Esophagus muscularis mucosa (tissue), 4 donors: ENCODE measurements at regions not wholly inside any gene's neighbourhood (a gene's known extent, or its start where the extent isn't known, plus 50 kb on each side); places are given as distances from the start of the nearest gene placed in this dataset.

Source experiments
- CTCF ChIP-seq, 3 experiments: fragments of 200-600 bp in 2 of 3; fragments of 450-650 bp in 1 of 3; sonication (generic) in 2 of 3; IDR thresholded peaks; one replicate each; pipeline ENCODE4 v1.5.1; 2017 to 2019; ENCODE audit warnings: antibody characterized with exemption in 3 of 3, mild to moderate bottlenecking in 2 of 3, moderate library complexity in 1 of 3
- EP300 ChIP-seq: sonication (generic); formaldehyde crosslinking; IDR thresholded peaks from one replicate; pipeline ENCODE4 v1.6.1; 2017; ENCODE audit warnings: antibody characterized with exemption
- POLR2AphosphoS5 ChIP-seq, 2 donors: sonication (generic); formaldehyde crosslinking; IDR thresholded peaks; one replicate each; pipeline ENCODE4 v1.6.1; 2017; ENCODE audit warnings: antibody characterized with exemption in 2 of 2

DNA sequence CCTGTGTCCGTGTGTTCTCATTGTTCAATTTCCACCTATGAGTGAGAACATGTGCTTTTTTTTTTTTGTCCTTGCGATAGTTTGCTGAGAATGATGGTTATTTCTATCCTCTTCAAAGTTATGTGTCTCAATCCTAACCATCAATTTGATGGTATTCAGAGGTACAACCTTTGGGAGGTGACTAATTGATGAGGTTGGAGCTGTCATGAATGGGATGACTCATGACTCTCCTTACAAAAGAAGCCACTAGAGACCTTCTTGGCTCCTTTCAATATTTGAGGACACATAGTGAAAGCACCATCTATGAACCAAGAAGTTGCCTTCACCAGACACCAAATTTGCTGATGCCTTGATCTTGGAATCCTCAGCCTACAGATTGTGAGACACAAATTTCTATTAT lies 677.1 kb upstream of the DDX18 start:
- TF ChIP-seq CTCF (IDR thresholded peaks at IDR 0.05) (no peak), POLR2AphosphoS5 (IDR thresholded peaks at IDR 0.05) (no peak), EP300 (no peak)
